Lung (tissue), 11 donors: ENCODE measurements at regions not wholly inside any gene's neighbourhood (a gene's known extent, or its start where the extent isn't known, plus 50 kb on each side); places are given as distances from the start of the nearest gene placed in this dataset.
"Not testable (repeated sequence)": the region's sequence is repeated elsewhere in the genome, so short reads cannot be mapped to it uniquely, and the experiment has no call there.

Experiments
- ATAC-seq: fragments of 200-7000 bp; cut with Tn5 transposase; one replicate; pipeline ENCODE4 v1.9.1; 2020; ENCODE audit warnings: moderate number of reproducible peaks; ENCODE audit not compliant: insufficient read depth, low FRiP score
- DNase-seq, 3 donors: peaks; one replicate each; pipeline ENCODE4 v3.0.0-alpha.2; 2013 to 2017
- H3K27ac ChIP-seq, 2 donors: one replicate each; pipeline ENCODE4 v1.5.1; 2013; ENCODE audit warnings: mild to moderate bottlenecking in 2 of 2, moderate library complexity in 2 of 2, control low read depth in 1 of 2, inconsistent platforms in 1 of 2, low read depth in 1 of 2, low read length in 1 of 2
- H3K27me3 ChIP-seq, 3 donors: one replicate each; pipeline ENCODE4 v1.5.1; 2013; ENCODE audit warnings: low read length in 2 of 3; ENCODE audit not compliant: control insufficient read depth in 3 of 3, insufficient read depth in 3 of 3
- H3K36me3 ChIP-seq, 4 donors: one replicate each; pipeline ENCODE4 v1.5.1; 2013; ENCODE audit warnings: low read length in 4 of 4, mild to moderate bottlenecking in 1 of 4, moderate library complexity in 1 of 4; ENCODE audit not compliant: control insufficient read depth in 4 of 4, insufficient read depth in 4 of 4
- H3K4me1 ChIP-seq, 5 donors: one replicate each; pipeline ENCODE4 v1.5.1; 2013; ENCODE audit warnings: low read length in 5 of 5, mild to moderate bottlenecking in 2 of 5, moderate library complexity in 1 of 5; ENCODE audit not compliant: control insufficient read depth in 5 of 5, insufficient read depth in 5 of 5
- H3K4me3 ChIP-seq: one replicate; pipeline ENCODE4 v1.5.1; 2013; ENCODE audit warnings: mild to moderate bottlenecking, control low read depth, moderate library complexity
- H3K9ac ChIP-seq, 2 donors: one replicate each; pipeline ENCODE4 v1.5.1; 2013; ENCODE audit warnings: low read length in 2 of 2, control low read depth in 1 of 2; ENCODE audit not compliant: insufficient read depth in 1 of 2
- H3K9me3 ChIP-seq, 4 donors: one replicate each; pipeline ENCODE4 v1.5.1; 2013; ENCODE audit warnings: low read length in 3 of 4, mild to moderate bottlenecking in 1 of 4, moderate library complexity in 1 of 4; ENCODE audit not compliant: control insufficient read depth in 4 of 4, insufficient read depth in 3 of 4
- WGBS, 2 donors: extraction: QIAGEN DNeasy Blood & Tissue Kit; methylation state at CpG; one replicate each; pipeline ENCODE4 v1.1.7; 2013; 5-methylcytosine and 5-hydroxymethylcytosine counted together
- TF ChIP-seq, protein P1 (sequence below): IDR thresholded peaks from 2 replicates; pipeline ENCODE4 v1.5.1; 2012; ENCODE audit warnings: mild to moderate bottlenecking; ENCODE audit errors: control extremely low read depth, extremely low read depth
- donor health status: control.
- donor health status: control.
- donor health status: Bipolar disorder and iron deficiency.
- donor health status: healthy.
- donor health status: DM: yes; HTN: yes; CAD: no.

DNA sequence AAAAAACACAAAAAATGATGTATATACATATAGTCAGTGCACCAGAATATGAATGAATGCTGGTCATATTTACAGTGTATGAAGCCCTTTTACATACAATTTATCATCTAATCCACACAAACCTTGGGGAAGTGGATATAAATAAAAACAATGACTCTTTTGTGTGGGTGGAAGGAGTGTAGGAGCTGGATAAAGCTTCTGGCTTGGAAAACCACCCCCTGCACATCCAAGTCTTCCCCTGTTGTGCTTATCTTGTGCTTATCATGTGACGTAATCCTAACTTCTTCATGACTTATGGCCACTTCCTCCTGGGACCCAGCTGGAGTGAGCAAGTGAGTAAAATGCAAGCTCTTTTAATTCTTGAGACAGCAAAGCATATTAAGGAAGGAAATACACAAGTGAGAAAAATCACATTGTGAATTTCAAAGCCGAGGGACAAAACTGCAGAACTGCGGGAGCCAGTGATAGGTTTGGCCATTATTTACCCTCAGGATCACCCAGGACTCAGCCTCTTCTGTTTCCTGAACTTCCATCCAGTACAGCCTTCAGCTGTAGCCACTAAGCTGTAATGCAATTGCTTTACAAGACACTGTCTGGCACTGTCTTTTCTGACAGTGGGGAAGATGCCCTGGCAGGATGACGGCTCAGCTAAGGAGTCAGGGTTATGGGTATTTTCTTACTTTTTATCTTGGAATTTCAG lies 104.0 kb upstream of the PPM1J start:
- WGBS, 2 donors, result 7 to 16% methylated on average over 4 of the region's 4 CpGs
- DNase-seq (peak in 2 of 3 donors; percentile 36 to 42), ATAC-seq (no peak)
- Histone ChIP-seq H3K9me3 (no peaks in the 10 kb centered on the region), H3K9ac (no peak overlapping the region), H3K27ac (no peak overlapping the region), H3K27me3 (no peaks in the 10 kb centered on the region), H3K4me1 (peaks cover 0 to 6% (median 0%) of the 10 kb centered on the region in 5 donors), H3K36me3 (no peaks in the 10 kb centered on the region), H3K4me3 (no peak overlapping the region)
- TF ChIP-seq, protein P1, sequence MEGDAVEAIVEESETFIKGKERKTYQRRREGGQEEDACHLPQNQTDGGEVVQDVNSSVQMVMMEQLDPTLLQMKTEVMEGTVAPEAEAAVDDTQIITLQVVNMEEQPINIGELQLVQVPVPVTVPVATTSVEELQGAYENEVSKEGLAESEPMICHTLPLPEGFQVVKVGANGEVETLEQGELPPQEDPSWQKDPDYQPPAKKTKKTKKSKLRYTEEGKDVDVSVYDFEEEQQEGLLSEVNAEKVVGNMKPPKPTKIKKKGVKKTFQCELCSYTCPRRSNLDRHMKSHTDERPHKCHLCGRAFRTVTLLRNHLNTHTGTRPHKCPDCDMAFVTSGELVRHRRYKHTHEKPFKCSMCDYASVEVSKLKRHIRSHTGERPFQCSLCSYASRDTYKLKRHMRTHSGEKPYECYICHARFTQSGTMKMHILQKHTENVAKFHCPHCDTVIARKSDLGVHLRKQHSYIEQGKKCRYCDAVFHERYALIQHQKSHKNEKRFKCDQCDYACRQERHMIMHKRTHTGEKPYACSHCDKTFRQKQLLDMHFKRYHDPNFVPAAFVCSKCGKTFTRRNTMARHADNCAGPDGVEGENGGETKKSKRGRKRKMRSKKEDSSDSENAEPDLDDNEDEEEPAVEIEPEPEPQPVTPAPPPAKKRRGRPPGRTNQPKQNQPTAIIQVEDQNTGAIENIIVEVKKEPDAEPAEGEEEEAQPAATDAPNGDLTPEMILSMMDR, result no peak

DNA sequence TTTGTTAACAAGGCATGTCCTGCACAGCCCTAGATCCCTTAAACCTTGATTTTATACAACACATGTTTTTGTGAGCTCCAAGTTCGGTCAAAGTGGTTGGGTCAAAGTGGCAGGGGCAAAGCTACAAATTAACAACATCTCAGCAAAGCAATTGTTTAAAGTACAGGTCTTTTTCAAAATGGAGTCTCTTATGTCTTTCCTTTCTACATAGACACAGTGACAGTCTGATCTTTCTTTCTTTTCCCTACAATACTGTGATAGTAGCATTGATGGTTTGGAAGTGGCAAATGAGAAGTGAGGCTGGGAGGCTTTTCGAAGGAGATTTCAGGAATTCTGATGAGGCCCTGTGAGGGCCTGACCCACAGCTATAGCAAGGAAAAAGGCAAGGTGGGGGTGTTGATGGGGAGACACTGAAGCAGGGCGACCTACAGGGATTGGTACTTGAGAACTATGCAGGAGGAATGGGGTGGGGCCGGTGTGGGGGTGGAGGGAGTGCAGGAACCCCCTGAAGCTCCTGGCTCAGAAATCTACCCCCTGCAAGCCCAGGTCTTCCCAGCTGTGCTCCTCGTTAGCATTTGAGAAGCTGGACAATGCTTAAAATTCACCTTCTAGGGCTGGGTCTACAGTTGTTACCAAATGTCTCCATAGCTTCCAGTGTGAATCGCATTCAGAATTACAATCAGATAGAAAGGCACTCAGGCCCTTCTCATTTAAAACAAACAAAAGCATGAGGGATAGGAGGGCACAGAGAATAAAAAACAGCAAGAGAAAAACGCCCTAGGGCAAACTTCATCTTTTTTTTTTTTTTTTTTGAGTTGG lies 102.6 kb upstream of the PPM1J start:
- H3K4me1 ChIP-seq, result peaks cover 0 to 6% (median 0%) of the 10 kb centered on the region in 5 donors
- ATAC-seq (no peak), DNase-seq (no peak)
- 74 to 90% methylated on average over 7 of the region's 7 CpGs for WGBS, 2 donors
- no peaks in the 10 kb centered on the region for H3K27me3 ChIP-seq
- no peak overlapping the region for H3K27ac ChIP-seq
- no peaks in the 10 kb centered on the region for H3K9me3 ChIP-seq
- no peak overlapping the region for H3K4me3 ChIP-seq
- no peak overlapping the region for H3K9ac ChIP-seq
- TF ChIP-seq, protein P1, result no peak
- no peaks in the 10 kb centered on the region for H3K36me3 ChIP-seq

DNA sequence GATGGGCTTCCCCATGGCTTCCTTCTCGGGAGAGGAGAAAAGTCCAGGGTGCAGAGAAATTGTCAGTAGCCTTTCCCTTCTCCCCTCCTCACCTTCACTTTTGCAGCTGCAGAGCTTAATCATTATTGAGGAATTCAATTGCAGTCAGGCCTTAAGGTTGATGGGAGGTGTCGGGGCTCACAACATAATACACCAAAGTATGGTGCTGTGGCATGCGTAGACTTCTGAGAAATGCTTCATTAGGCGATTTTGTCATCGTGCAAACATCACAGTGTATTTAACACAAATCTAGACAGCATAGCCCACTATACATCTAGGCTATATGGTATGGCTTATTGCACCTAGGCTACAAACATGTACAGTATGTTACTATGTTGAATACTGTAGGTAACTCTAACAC lies 100.2 kb upstream of the PPM1J start:
- Histone ChIP-seq H3K27ac (no peak overlapping the region), H3K4me3 (no peak overlapping the region), H3K4me1 (peaks cover 0 to 6% (median 0%) of the 10 kb centered on the region in 5 donors), H3K9ac (no peak overlapping the region), H3K36me3 (no peaks in the 10 kb centered on the region), H3K27me3 (no peaks in the 10 kb centered on the region), H3K9me3 (no peaks in the 10 kb centered on the region)
- no peak for DNase-seq
- ATAC-seq, result no peak
- WGBS, 2 donors, result 95% methylated on average over 5 of the region's 5 CpGs
- TF ChIP-seq, protein P1, result no peak

DNA sequence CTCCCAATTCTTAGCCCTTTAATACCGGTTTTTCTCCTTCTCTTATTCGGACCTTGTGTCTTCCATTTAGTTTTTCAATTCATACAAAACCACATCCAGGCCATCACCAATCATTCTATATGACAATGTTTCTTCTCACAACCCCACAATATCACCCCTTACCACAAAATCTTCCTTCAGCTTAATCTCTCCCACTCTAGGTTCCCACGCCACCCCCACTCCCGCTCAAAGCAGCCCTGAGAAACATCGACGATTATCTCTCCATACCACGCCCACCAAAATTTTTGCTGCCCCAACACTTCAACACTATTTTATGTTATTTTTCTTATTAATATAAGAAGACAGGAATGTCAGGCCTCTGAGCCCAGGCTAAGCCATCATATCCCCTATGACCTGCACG lies 99.5 kb upstream of the PPM1J start:
- H3K9me3 ChIP-seq, H3K4me3 ChIP-seq, H3K27me3 ChIP-seq, H3K4me1 ChIP-seq, DNase-seq, H3K9ac ChIP-seq, H3K36me3 ChIP-seq, H3K27ac ChIP-seq, ATAC-seq: not testable (repeated sequence)
- whole genome bisulfite sequencing, 2 donors, result 93% methylated on average over 8 of the region's 8 CpGs
